ENCODE measurements at regions not wholly inside any gene's neighbourhood (a gene's known extent, or its start where the extent isn't known, plus 50 kb on each side); places are given as distances from the start of the nearest gene placed in this dataset.

DNA sequence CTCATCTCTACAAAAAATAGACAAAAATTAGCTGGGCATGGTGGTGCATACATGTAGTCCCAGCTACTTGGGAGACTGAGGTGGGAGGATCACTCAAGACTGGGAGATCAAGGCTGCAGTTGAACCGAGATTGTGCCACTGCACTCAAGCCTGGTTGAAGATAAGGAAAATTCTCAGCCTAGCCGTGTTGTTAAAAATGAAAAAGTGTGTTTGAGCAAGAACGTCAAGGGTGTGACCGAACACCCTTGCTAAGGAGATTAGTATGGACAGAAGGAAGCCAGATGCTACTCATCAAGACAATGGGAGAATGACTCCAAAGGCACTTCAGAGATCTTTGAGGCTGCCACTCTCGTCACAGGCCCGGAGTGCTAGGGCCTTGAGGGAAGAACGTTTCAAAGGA is 70.0 kb upstream of the NDUFV2 start:
- H3K4me3 ChIP-seq = no peak overlapping the region
- no peaks in the 10 kb centered on the region for H3K36me3 ChIP-seq
- no peaks in the 10 kb centered on the region for H3K9me3 ChIP-seq
- no peaks in the 10 kb centered on the region for H3K4me1 ChIP-seq
- H3K27me3 ChIP-seq = no peaks in the 10 kb centered on the region
- H3K27ac ChIP-seq = no peak overlapping the region
- intact Hi-C loops (cut with DNase I) = loop anchor here in 1 of 10 donors (10.0 kb wide), 1 partner anchor 58 kb away; no protein-coding TSS in a partner anchor
- 77 to 81% methylated on average over 7 of the region's 7 CpGs for WGBS, 2 donors
- no peak for TF ChIP-seq CTCF (IDR thresholded peaks at IDR 0.05)
- DNase-seq (no peak), ATAC-seq (no peak)

GRCh38 chr18:9038277-9038871 is 64.1 kb upstream of the NDUFV2 start:
- H3K27ac ChIP-seq = no peak overlapping the region
- H3K27me3 ChIP-seq = no peaks in the 10 kb centered on the region
- no peak for ATAC-seq
- H3K4me1 ChIP-seq = no peaks in the 10 kb centered on the region
- no peaks in the 10 kb centered on the region for H3K9me3 ChIP-seq
- intact Hi-C loops (cut with DNase I) = loop anchor here in 1 of 10 donors (10.0 kb wide), 1 partner anchor 64 kb away; no protein-coding TSS in a partner anchor
- H3K4me3 ChIP-seq = no peak overlapping the region
- WGBS, 2 donors = 80 to 87% methylated on average over 7 of the region's 7 CpGs
- no peak for TF ChIP-seq CTCF (IDR thresholded peaks at IDR 0.05)
- H3K36me3 ChIP-seq = no peaks in the 10 kb centered on the region
- DNase-seq = no peak

DNA sequence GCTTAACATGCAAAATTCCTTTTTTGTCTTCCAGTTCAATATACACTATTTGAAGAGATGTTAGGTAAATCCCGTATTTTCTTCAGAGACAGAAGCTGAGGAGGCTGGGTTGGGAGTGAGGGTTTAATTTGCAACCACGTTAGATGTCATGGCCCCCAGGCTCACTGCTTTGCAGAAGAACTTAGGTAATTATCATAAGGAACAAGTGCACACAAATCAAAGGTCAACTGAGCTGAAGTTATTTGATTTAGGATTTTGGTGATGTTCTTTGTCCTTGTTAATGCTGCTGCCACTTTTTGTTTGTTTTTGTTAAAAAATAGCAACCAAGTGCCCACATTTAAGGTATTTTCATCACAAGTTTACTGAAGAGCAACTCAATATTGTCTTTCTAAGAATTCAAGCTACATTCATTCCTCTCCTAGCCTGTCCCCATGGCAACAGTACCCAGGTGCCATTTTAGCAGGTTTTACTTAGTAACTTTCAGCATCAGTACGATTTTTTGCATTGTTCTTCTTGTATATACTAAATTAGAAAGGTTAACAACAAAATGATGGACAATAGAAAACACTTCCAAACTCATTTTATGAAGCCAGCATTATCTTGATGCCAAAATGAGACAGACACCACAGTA is 62.9 kb upstream of the NDUFV2 start:
- DNase-seq (no peak), ATAC-seq (no peak)
- Histone ChIP-seq H3K36me3 (no peaks in the 10 kb centered on the region), H3K27ac (no peak overlapping the region), H3K27me3 (no peaks in the 10 kb centered on the region), H3K9me3 (no peaks in the 10 kb centered on the region), H3K4me3 (no peak overlapping the region), H3K4me1 (no peaks in the 10 kb centered on the region)
- no peak for TF ChIP-seq CTCF (IDR thresholded peaks at IDR 0.05)
- intact Hi-C loops (cut with DNase I) = loop anchor here in 1 of 10 donors (10.0 kb wide), 1 partner anchor 65 kb away; no protein-coding TSS in a partner anchor
- WGBS, 2 donors = 86 to 87% methylated on average over 3 of the region's 3 CpGs

- H3K9me3 ChIP-seq = no peaks in the 10 kb centered on the region
- H3K4me1 ChIP-seq = no peaks in the 10 kb centered on the region
- 82 to 89% methylated on average over 6 of the region's 6 CpGs for WGBS, 2 donors
- H3K27me3 ChIP-seq = no peaks in the 10 kb centered on the region
- no peaks in the 10 kb centered on the region for H3K36me3 ChIP-seq
- TF ChIP-seq CTCF (IDR thresholded peaks at IDR 0.05) = no peak
- ATAC-seq (no peak), DNase-seq (no peak)
- no peak overlapping the region for H3K27ac ChIP-seq
- H3K4me3 ChIP-seq = no peak overlapping the region
- intact Hi-C loops (cut with DNase I) = no loop called here
Measured at GRCh38 chr18:9042766-9043481, 59.6 kb upstream of the NDUFV2 start.

All from heart right ventricle (tissue), 16 donors.